SK-MEL-5 (cell line): ENCODE measurements at regions not wholly inside any gene's neighbourhood (a gene's known extent, or its start where the extent isn't known, plus 50 kb on each side); places are given as distances from the start of the nearest gene placed in this dataset.
"Not testable (repeated sequence)": the region's sequence is repeated elsewhere in the genome, so short reads cannot be mapped to it uniquely, and the experiment has no call there.

Source experiments
- DNase-seq: peaks from one replicate; pipeline ENCODE4 v3.0.0-alpha.2; 2016; ENCODE audit warnings: low read depth, low spot score
- in situ Hi-C: cut with HindIII; loops from 2 replicates; pipeline ENCODE4 v1.10.0; 2016; ENCODE audit warnings: low sequenced_read_pairs, high pct_unique_total_duplicates, low pct_unique_long_range_greater_than_20kb

DNA sequence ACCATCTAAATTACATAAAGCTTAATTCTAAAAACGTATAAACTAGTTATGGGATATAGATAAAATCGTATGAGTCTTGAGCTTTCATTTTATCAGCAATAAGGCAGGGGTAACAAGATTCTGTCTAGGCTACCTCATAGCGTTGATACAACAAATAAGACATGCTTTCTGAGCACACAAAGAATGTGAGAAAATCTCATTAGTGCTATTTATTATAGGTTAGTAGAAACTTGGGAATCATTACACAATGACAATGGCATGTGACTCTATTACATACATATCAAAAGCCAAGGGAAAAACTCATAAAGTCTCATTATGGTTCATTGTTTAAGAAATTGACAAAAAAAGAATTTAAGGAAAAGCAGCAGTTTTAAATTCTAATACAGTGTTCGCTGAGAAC lies 448.6 kb downstream of the PLK2 start:
- in situ Hi-C loops = no loop called here
- DNase-seq = no peak

DNA sequence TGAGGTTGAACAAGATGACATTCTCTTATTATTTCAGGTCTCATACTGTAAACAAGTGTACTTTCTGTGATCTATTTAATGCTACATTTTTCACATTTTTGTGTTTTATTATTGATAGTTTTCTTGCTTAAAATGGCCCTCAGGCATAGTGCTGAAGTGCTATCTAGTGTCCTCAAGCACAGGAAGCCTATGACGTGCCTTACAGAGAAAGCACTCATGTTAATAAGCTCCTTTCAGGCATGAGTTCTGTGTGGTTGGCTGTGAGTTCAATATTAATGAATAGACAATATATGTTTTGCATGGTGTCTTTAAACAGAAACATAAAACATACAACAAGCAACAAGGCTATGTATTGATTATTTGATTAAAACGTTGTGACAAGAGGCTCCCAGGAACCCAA lies 450.1 kb downstream of the PLK2 start:
- in situ Hi-C loops = no loop called here
- DNase-seq = no peak

DNA sequence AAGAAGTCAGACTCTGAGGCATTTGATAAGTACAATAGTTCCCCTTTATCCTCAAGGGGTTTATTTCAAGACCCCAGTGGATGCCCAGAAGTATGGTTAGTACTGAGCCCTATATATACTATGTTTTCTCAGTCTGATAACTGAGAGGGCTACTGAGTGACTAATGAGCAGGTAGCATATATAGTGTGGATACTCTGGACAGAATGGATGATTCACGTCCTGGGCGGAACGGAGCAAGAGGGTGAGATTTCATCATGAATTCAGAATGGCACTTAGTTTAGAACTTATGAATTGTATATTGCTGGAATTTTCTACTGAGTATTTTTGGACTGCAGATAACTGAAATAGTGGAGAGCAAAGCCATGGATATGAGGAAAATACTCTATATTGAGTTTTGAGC lies 457.6 kb downstream of the PLK2 start:
- in situ Hi-C loops = no loop called here
- DNase-seq = no peak

DNA sequence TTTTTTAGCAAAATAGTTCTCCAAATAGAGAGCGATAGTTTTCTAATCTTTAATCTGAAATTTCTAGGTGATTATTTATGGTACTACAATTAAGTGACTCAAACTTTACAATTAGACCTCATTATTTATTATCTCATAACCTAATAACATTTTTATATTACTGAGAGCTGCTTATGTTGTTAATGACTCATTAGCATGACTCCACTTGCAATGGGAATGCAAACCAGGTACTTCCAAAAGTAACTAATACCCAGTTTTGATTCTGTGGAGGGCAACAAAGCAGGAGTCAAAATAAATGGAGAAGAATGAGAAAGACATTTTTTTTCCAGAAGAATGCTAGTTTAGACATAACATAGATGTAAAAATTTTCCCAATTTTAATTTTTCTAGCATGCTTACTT lies 466.0 kb downstream of the PLK2 start:
- DNase-seq = no peak
- in situ Hi-C loops = no loop called here

DNA sequence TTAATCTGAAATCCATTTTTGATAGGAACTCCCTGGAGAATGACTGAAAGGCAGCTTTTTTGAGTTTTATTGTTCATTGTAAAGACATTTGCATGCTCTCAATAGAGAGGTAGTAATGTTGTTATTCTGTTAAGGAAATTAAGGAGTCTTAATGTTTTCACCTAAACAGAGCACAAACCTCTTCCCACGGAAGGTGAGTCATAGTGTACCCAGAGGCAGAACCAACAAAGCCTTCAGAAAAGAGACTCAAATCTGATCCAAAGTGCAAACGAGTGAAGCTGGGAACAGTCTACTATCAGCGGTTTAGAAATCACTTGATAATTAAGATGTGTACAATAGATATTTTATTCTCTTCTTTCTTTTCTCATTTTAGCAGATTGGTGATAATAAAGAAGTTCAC lies 470.5 kb downstream of the PLK2 start:
- in situ Hi-C loops = no loop called here
- no peak for DNase-seq

DNA sequence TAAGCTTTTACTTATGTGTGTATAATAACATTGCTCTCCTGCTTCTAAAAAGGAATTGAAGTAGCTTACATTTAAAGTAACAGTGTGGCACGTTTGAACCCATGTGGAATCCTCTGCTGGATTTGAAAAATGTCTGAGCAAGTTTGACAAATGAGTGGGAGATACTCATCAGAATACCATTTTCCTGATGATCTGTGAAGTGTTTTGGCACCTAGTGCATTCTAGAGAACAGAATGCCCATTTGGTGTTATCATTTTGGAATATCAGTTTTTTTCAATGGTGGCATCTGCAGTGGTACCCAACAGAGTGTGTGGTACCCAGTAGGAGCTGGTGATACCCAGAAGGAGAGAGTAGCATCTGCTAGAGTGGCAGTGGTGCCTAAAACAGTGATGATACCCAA lies 471.1 kb downstream of the PLK2 start:
- in situ Hi-C loops = no loop called here
- DNase-seq = no peak

- DNase-seq = no peak
- in situ Hi-C loops = no loop called here
These were observed 472.3 kb downstream of the PLK2 start for GRCh38 chr5:57987552-57987951.

GRCh38 chr5:57986761-57987341 lies 473.0 kb downstream of the PLK2 start:
- no peak for DNase-seq
- in situ Hi-C loops = no loop called here

- DNase-seq = no peak
- in situ Hi-C loops = no loop called here
These were observed 476.5 kb downstream of the PLK2 start for GRCh38 chr5:57983426-57983825.

GRCh38 chr5:57979671-57980070 lies 480.2 kb downstream of the PLK2 start:
- in situ Hi-C loops = no loop called here

DNA sequence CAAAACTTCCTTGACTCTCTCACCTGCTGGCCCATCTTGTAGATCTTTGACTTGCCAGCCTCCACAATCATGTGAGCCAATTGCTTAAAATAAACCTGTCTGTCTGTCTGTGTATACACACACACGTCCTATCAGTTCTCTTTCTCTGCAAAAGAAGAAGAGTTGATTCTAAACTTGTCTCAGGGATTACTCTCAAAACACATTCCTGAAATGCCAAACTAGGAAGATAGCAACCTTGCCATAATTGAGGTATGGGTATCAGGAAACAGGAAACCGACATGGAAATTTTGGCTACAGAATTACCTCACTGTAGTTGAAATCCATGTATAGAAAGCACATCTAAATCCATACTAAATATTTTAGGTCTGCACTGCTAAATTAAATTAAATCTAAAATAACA lies 483.4 kb downstream of the PLK2 start:
- in situ Hi-C loops = no loop called here
- DNase-seq = no peak

More at GRCh38 chr5:57979671-57980070, 480.2 kb downstream of the PLK2 start:
- no peak for DNase-seq

- DNase-seq, in situ Hi-C loops: not testable (repeated sequence)
These were observed 487.8 kb downstream of the PLK2 start for GRCh38 chr5:57972099-57972498.

DNA sequence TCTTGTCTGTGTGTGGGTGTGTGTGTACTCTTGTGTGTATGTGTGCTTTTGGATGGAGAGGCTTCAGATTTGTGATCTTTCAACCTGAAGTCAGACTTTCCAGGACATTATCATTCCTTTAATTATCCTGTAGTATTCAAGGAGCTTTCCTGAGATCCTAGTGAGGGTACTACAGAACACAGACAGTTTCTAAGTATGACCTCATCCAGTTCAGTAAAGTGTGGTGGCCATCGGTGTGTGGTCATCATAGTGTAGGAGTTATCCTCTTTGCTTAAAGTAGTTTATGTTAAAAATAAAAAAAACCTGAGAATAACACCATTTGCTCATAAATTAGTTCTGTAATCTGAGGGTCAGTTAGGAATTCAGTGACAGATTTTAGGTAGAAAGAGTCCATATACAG lies 478.0 kb upstream of the ACTBL2 start:
- DNase-seq = no peak
- in situ Hi-C loops = no loop called here

GRCh38 chr5:57956636-57957035 lies 474.0 kb upstream of the ACTBL2 start:
- no peak for DNase-seq
- in situ Hi-C loops = no loop called here

GRCh38 chr5:57955511-57955910 lies 472.9 kb upstream of the ACTBL2 start:
- in situ Hi-C loops = no loop called here
- DNase-seq = no peak

DNA sequence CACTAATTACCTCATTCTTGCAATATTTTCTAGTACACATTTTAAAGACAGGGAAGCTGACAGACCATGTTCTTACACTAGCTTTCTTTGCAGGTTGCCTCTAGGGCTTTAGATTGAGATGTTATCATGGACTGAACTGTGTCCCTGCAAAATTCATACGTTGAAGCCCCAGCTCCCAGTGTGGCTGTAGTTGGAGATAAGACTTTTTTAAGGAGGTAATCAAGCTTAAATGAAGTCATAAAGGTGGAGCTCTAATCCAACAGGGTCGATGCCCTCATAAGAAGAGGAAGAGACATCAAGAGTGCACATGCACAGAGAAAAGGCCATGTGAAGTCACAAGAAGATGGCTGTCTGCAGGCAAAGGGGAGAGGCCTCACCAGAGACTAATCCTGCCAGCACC lies 471.2 kb upstream of the ACTBL2 start:
- no peak for DNase-seq

DNA sequence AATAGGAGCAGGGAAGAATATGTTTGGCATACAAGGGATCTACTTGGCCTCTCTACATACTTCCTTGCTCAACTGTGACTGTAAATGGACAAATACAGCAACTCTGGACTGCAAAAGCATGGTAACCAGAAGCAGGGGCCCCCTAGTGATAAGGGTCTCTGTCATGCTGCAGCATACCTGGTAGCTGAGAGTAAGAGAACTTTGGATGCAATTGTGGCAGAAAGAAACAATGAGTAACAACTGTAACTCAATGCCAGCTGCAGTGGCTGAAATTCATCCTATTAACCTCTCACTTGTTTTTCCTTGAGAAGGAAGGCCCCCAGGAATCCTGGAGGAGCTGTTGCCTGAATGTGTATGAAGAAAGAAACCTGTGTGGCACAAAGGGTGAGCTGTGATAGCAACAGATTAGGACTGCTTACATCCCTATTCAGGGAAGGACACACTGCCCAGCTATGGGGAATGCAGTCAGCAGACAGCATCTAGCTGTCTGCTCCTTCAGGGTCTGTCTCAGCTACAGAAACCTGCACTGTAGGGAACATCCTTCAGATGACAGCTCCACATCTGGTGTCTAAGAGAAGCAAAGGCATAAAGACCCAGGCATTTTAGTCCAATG lies 468.1 kb upstream of the ACTBL2 start:
- DNase-seq = no peak
- in situ Hi-C loops = no loop called here

More for the DNA sequence above, 471.2 kb upstream of the ACTBL2 start:
- in situ Hi-C loops = no loop called here

DNA sequence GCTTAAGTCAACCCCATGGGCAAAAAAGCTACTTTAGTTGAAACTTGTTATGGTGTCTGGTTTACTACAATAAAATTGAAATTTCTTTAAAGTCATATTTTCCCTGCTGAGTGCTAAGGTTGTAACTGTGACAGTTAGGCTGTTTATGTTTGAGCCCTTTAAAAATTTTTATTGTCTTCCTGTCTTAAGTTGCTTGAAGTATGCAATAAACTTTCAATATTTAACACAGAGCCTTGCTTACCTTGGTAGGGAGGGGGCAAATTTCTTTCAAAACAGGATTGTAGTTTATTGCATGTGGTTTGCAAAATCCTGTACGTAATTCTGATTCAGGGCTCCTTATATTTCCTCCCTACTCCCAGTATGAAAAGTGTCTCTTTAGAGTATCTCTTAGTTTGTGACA lies 465.5 kb upstream of the ACTBL2 start:
- DNase-seq = no peak
- in situ Hi-C loops = no loop called here

DNA sequence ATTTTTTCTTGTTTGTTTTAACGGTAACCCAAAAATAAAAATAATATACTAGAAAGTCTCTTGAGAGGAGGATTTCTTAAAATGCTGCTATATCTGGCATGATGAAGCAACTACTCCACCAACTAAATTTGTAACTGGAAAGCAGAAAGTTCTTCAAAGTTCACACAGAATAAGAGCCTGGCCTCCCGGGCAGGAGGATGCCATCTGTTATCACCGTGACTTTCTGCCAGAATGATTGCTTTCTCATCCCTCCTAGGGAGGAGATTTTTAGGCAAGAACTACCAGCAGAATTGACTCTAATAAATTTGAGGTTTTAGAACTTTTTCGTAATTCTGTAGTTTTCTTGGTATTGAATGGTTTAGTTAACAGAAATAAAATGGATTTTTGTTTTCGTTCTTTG lies 464.6 kb upstream of the ACTBL2 start:
- no peak for DNase-seq
- in situ Hi-C loops = no loop called here

DNA sequence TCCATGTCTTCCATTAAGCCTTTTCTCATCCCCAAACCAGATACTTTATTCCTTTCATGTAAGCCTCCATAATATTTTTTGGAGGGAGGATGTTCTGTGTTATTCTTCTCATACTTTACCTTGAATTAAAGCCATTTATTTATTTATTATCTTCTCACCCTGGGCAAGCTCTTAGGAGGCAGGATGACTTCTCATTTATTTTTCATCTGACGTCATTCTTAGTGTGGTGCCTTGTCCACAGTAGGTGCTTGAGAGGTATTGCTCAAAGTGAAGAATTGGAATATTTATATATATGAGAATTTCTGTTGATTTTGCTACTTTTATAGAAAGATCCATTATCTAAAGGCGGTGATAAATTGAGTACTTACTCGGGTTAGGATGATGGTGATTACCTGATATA lies 458.3 kb upstream of the ACTBL2 start:
- in situ Hi-C loops = no loop called here
- no peak for DNase-seq
